ENCODE measurements at regions not wholly inside any gene's neighbourhood (a gene's known extent, or its start where the extent isn't known, plus 50 kb on each side); places are given as distances from the start of the nearest gene placed in this dataset.

- TF ChIP-seq CTCF (IDR thresholded peaks at IDR 0.05), result no peak
- H3K4me1 ChIP-seq, result no peaks in the 10 kb centered on the region
- H3K36me3 ChIP-seq, result no peaks in the 10 kb centered on the region
- H3K27ac ChIP-seq, result no peak overlapping the region
- no peak overlapping the region for H3K4me3 ChIP-seq
- WGBS, 2 donors, result 63 to 79% methylated on average over 2 of the region's 2 CpGs
- no peaks in the 10 kb centered on the region for H3K27me3 ChIP-seq
- ATAC-seq, result no peak
- intact Hi-C loops (cut with DNase I), result no loop called here
- H3K9me3 ChIP-seq, result no peaks in the 10 kb centered on the region
- DNase-seq, result no peak
Observed at GRCh38 chr6:71211799-71212198, 76.8 kb upstream of the OGFRL1 start.

GRCh38 chr6:71220466-71220865 is 68.1 kb upstream of the OGFRL1 start:
- Histone ChIP-seq H3K4me1 (no peaks in the 10 kb centered on the region), H3K9me3 (no peaks in the 10 kb centered on the region), H3K4me3 (no peak overlapping the region), H3K27ac (no peak overlapping the region), H3K27me3 (no peaks in the 10 kb centered on the region), H3K36me3 (no peaks in the 10 kb centered on the region)
- WGBS, 2 donors, result 60 to 66% methylated on average over 3 of the region's 3 CpGs
- no peak for ATAC-seq
- DNase-seq, result no peak
- intact Hi-C loops (cut with DNase I), result no loop called here
- no peak for TF ChIP-seq CTCF (IDR thresholded peaks at IDR 0.05)

- 83 to 88% methylated on average over 4 of the region's 4 CpGs for WGBS, 2 donors
- Histone ChIP-seq H3K4me1 (no peaks in the 10 kb centered on the region), H3K36me3 (no peaks in the 10 kb centered on the region), H3K27ac (no peak overlapping the region), H3K27me3 (no peaks in the 10 kb centered on the region), H3K9me3 (no peaks in the 10 kb centered on the region), H3K4me3 (no peak overlapping the region)
- DNase-seq, result no peak
- no peak for TF ChIP-seq CTCF (IDR thresholded peaks at IDR 0.05)
- no peak for ATAC-seq
- intact Hi-C loops (cut with DNase I), result no loop called here
Observed at GRCh38 chr6:71222671-71223070, 65.9 kb upstream of the OGFRL1 start.

GRCh38 chr6:71224011-71224410 is 64.6 kb upstream of the OGFRL1 start:
- ATAC-seq, result no peak
- Histone ChIP-seq H3K36me3 (no peaks in the 10 kb centered on the region), H3K27me3 (no peaks in the 10 kb centered on the region), H3K4me3 (no peak overlapping the region), H3K27ac (no peak overlapping the region), H3K4me1 (no peaks in the 10 kb centered on the region), H3K9me3 (no peaks in the 10 kb centered on the region)
- no peak for TF ChIP-seq CTCF (IDR thresholded peaks at IDR 0.05)
- DNase-seq, result no peak
- 96 to 97% methylated on average over 2 of the region's 2 CpGs for WGBS, 2 donors
- intact Hi-C loops (cut with DNase I), result no loop called here

- WGBS, 2 donors, result 97 to 99% methylated on average over 1 of the region's 1 CpG
- ATAC-seq (no peak), DNase-seq (no peak)
- no peak overlapping the region for H3K27ac ChIP-seq
- H3K9me3 ChIP-seq, result no peaks in the 10 kb centered on the region
- no peaks in the 10 kb centered on the region for H3K36me3 ChIP-seq
- H3K4me1 ChIP-seq, result no peaks in the 10 kb centered on the region
- H3K27me3 ChIP-seq, result no peaks in the 10 kb centered on the region
- no peak for TF ChIP-seq CTCF (IDR thresholded peaks at IDR 0.05)
- H3K4me3 ChIP-seq, result no peak overlapping the region
- intact Hi-C loops (cut with DNase I), result no loop called here
Observed at GRCh38 chr6:71226151-71226550, 62.5 kb upstream of the OGFRL1 start.
